Esophagus squamous epithelium (tissue), 4 donors: ENCODE measurements at regions not wholly inside any gene's neighbourhood (a gene's known extent, or its start where the extent isn't known, plus 50 kb on each side); places are given as distances from the start of the nearest gene placed in this dataset.
"Not testable (repeated sequence)": the region's sequence is repeated elsewhere in the genome, so short reads cannot be mapped to it uniquely, and the experiment has no call there.

Experiments
- CTCF ChIP-seq, 6 experiments: fragments of 450-650 bp in 4 of 6; fragments of 200-600 bp in 2 of 6; sonication (generic) in 2 of 6; IDR thresholded peaks; one replicate each; pipeline ENCODE4 v1.5.1; 2016 to 2019; ENCODE audit warnings: antibody characterized with exemption in 6 of 6, mild to moderate bottlenecking in 4 of 6, moderate library complexity in 4 of 6
- POLR2A ChIP-seq, 4 donors: fragments of 450-650 bp; IDR thresholded peaks; one replicate each; pipeline ENCODE4 v1.6.1; 2017; ENCODE audit warnings: antibody characterized with exemption in 4 of 4, mild to moderate bottlenecking in 4 of 4, moderate library complexity in 3 of 4

- not testable (repeated sequence) for TF ChIP-seq CTCF, POLR2A (IDR thresholded peaks at IDR 0.05)
Measured at GRCh38 chr20:39703357-39703756, 741.2 kb downstream of the DHX35 start.
